ENCODE measurements at regions not wholly inside any gene's neighbourhood (a gene's known extent, or its start where the extent isn't known, plus 50 kb on each side); places are given as distances from the start of the nearest gene placed in this dataset.
"Not testable (repeated sequence)": the region's sequence is repeated elsewhere in the genome, so short reads cannot be mapped to it uniquely, and the experiment has no call there.

GRCh38 chr14:84937449-84937848 lies 592.5 kb upstream of the FLRT2 start:
- H3K27ac ChIP-seq (ENCODE audit: low read depth, low read length): no peak overlapping the region
- TF ChIP-seq, protein P1, sequence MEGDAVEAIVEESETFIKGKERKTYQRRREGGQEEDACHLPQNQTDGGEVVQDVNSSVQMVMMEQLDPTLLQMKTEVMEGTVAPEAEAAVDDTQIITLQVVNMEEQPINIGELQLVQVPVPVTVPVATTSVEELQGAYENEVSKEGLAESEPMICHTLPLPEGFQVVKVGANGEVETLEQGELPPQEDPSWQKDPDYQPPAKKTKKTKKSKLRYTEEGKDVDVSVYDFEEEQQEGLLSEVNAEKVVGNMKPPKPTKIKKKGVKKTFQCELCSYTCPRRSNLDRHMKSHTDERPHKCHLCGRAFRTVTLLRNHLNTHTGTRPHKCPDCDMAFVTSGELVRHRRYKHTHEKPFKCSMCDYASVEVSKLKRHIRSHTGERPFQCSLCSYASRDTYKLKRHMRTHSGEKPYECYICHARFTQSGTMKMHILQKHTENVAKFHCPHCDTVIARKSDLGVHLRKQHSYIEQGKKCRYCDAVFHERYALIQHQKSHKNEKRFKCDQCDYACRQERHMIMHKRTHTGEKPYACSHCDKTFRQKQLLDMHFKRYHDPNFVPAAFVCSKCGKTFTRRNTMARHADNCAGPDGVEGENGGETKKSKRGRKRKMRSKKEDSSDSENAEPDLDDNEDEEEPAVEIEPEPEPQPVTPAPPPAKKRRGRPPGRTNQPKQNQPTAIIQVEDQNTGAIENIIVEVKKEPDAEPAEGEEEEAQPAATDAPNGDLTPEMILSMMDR (IDR thresholded peaks at IDR 0.05; ENCODE audit: low read depth, low read length): no peak
- ChIA-PET CTCF (no interaction called here), POLR2A (no interaction called here)
- no peak overlapping the region for H3K4me3 ChIP-seq (ENCODE audit: low read depth, low read length)
- H3K9me3 ChIP-seq (ENCODE audit: control insufficient read depth, insufficient read depth, low read length): no peaks in the 10 kb centered on the region
- H3K27me3 ChIP-seq (ENCODE audit: control insufficient read depth, insufficient read depth, low read length): no peaks in the 10 kb centered on the region
- DNase-seq (ENCODE audit: low read depth, low spot score): no peak

DNA sequence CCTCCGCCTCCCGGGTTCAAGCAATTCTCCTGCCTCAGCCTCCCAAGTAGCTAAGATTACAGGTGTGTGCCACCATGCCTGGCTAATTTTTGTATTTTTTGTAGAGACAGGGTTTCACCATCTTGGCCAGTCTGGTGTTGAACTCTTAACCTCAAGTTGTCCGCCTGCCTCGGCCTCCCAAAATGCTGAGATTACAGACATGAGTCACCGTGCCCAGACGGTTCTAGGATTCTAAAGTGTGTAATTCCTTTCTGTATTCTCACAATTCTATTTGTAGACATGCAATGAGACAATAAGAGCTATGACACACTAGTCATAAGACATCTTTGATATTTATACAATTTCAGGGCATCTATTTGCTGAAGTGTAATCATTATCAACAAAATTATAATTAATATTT lies 585.0 kb upstream of the FLRT2 start:
- H3K9me3 ChIP-seq (ENCODE audit: control insufficient read depth, insufficient read depth, low read length); H3K27me3 ChIP-seq (ENCODE audit: control insufficient read depth, insufficient read depth, low read length); H3K27ac ChIP-seq (ENCODE audit: low read depth, low read length); POLR2A ChIA-PET; CTCF ChIA-PET; DNase-seq (ENCODE audit: low read depth, low spot score); H3K4me3 ChIP-seq (ENCODE audit: low read depth, low read length): not testable (repeated sequence)

DNA sequence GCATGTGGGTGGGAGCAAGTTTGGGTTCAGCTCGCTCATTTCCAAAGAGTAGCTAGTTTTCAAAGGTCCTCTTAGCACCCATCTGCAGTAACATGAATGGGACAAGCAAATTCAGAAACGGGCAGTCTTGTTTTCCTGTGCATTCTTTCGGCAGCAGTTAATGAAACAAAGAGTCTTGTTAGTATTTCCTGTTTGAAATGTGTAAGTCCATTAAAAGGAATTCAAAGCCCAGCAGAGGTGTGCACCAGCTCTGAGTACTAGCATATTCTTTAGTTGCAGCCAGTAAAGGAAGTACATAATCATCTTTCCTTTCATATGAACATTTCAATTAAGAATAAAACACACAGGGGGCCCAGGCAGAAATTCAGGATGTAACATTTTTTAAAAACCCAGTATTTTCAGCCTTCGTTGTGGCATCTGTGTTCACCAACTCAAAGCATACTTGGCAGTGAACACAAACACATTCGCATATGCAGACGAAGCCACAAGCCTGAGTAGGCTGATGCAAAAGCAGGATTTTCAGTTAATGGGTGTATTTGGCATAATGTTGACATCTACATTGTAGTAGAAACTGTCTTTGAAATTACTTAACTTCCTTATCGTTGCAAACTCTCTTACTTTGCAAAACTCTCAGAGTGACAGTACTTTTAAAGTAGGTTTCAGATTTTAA lies 570.0 kb upstream of the FLRT2 start:
- CTCF ChIA-PET: no interaction called here
- Histone ChIP-seq H3K27me3 (ENCODE audit: control insufficient read depth, insufficient read depth, low read length) (no peaks in the 10 kb centered on the region), H3K27ac (ENCODE audit: low read depth, low read length) (no peak overlapping the region), H3K9me3 (ENCODE audit: control insufficient read depth, insufficient read depth, low read length) (no peaks in the 10 kb centered on the region), H3K4me3 (ENCODE audit: low read depth, low read length) (no peak overlapping the region)
- POLR2A ChIA-PET: no interaction called here
- no peak for DNase-seq (ENCODE audit: low read depth, low spot score)
- TF ChIP-seq, protein P1 (IDR thresholded peaks at IDR 0.05; ENCODE audit: low read depth, low read length): no peak

DNA sequence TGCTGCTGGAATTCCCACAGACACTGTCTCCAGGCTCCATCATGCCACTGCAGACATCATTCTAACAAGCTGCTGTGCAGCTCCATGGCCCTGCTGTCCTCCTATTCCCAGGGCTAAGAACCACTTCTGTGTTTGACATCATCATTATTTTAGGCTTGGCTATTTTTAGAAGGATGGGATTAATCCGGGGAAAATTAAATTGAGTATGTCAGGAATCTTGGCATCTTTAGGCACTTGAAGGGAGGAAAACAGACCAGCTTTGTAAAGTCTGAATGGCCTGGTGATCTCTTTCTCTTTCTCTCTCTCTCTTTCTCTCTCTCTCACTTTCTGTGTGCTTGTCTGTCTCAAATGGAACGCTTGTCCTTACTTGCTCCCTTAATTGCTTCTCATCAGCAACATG lies 568.3 kb upstream of the FLRT2 start:
- no peak for DNase-seq (ENCODE audit: low read depth, low spot score)
- Histone ChIP-seq H3K27ac (ENCODE audit: low read depth, low read length) (no peak overlapping the region), H3K27me3 (ENCODE audit: control insufficient read depth, insufficient read depth, low read length) (no peaks in the 10 kb centered on the region), H3K4me3 (ENCODE audit: low read depth, low read length) (no peak overlapping the region), H3K9me3 (ENCODE audit: control insufficient read depth, insufficient read depth, low read length) (no peaks in the 10 kb centered on the region)
- ChIA-PET CTCF (interaction anchor here (0.5 to 0.7 kb wide), 2 partner anchors 33 to 38 kb away, joined by 3 read pairs; no protein-coding TSS in a partner anchor), POLR2A (no interaction called here)
- TF ChIP-seq, protein P1 (IDR thresholded peaks at IDR 0.05; ENCODE audit: low read depth, low read length): no peak

DNA sequence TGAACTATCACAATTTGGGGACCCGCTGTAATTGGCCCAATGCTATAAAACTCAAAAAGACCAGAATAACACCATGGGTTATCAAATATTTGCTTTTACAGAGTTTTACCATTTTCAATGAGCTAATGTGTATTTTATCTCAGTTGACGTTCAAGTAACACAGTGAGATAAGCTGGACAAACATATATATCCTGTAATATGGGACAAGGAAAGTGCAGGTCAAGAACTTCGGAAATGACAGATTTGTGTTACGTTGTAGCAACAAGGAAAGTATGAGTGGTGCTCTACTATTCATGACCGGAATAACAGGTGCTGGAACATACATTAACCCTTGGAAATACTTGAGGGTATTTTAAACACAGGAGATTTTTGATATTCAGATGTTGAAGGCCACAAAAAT lies 566.4 kb upstream of the FLRT2 start:
- Histone ChIP-seq H3K27me3 (ENCODE audit: control insufficient read depth, insufficient read depth, low read length) (no peaks in the 10 kb centered on the region), H3K27ac (ENCODE audit: low read depth, low read length) (no peak overlapping the region), H3K9me3 (ENCODE audit: control insufficient read depth, insufficient read depth, low read length) (no peaks in the 10 kb centered on the region), H3K4me3 (ENCODE audit: low read depth, low read length) (no peak overlapping the region)
- ChIA-PET POLR2A (no interaction called here), CTCF (no interaction called here)
- TF ChIP-seq, protein P1 (IDR thresholded peaks at IDR 0.05; ENCODE audit: low read depth, low read length): no peak
- DNase-seq (ENCODE audit: low read depth, low spot score): no peak
